H1 (cell line): ENCODE measurements at regions not wholly inside any gene's neighbourhood (a gene's known extent, or its start where the extent isn't known, plus 50 kb on each side); places are given as distances from the start of the nearest gene placed in this dataset.

Experiments used
- RXRA ChIP-seq: IDR thresholded peaks from 2 replicates; pipeline ENCODE4 v1.6.1; 2011; ENCODE audit warnings: low read depth, mild to moderate bottlenecking, low read length, moderate library complexity; ENCODE audit not compliant: insufficient read depth
- TF ChIP-seq, protein P1 (sequence below): fragments of 300-600 bp; sonication (generic); IDR thresholded peaks from 2 replicates; pipeline ENCODE4 v1.7.1; 2012; ENCODE audit warnings: low read length, moderate library complexity, mild to moderate bottlenecking, inconsistent platforms; ENCODE audit not compliant: insufficient replicate concordance

DNA sequence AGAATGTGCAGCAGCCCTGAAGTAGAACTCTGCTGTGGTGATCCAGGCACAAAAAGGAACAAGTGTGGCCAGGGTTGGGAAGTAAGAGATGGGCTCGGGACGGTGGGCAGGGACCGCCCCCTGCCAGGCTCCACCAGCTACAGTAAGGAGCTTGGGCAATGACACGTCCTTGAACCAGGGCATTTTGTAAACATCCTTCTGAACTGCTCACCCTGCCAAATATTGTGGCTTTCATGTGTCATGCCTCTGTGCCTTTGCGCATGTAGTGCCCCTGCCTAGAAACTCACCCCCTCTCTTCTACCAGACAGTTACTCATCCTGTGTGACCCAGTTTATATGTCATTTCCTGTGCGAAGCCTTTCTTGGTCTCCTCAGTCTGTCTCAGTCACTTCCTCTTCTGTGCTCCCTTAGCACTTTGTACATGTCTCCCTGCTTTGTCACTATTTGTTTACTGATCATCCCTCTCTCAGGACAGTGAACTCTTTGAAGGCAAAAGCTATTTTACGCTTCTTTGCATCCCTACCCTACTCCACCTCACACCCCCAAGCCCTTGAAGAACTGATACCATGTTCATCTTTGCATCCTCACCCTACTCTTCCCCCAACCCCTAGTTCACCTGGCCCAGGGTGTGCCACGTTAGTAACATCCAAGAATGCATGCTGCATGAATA is 108.9 kb upstream of the PLEKHG7 start (continued):
- TF ChIP-seq, protein P1, sequence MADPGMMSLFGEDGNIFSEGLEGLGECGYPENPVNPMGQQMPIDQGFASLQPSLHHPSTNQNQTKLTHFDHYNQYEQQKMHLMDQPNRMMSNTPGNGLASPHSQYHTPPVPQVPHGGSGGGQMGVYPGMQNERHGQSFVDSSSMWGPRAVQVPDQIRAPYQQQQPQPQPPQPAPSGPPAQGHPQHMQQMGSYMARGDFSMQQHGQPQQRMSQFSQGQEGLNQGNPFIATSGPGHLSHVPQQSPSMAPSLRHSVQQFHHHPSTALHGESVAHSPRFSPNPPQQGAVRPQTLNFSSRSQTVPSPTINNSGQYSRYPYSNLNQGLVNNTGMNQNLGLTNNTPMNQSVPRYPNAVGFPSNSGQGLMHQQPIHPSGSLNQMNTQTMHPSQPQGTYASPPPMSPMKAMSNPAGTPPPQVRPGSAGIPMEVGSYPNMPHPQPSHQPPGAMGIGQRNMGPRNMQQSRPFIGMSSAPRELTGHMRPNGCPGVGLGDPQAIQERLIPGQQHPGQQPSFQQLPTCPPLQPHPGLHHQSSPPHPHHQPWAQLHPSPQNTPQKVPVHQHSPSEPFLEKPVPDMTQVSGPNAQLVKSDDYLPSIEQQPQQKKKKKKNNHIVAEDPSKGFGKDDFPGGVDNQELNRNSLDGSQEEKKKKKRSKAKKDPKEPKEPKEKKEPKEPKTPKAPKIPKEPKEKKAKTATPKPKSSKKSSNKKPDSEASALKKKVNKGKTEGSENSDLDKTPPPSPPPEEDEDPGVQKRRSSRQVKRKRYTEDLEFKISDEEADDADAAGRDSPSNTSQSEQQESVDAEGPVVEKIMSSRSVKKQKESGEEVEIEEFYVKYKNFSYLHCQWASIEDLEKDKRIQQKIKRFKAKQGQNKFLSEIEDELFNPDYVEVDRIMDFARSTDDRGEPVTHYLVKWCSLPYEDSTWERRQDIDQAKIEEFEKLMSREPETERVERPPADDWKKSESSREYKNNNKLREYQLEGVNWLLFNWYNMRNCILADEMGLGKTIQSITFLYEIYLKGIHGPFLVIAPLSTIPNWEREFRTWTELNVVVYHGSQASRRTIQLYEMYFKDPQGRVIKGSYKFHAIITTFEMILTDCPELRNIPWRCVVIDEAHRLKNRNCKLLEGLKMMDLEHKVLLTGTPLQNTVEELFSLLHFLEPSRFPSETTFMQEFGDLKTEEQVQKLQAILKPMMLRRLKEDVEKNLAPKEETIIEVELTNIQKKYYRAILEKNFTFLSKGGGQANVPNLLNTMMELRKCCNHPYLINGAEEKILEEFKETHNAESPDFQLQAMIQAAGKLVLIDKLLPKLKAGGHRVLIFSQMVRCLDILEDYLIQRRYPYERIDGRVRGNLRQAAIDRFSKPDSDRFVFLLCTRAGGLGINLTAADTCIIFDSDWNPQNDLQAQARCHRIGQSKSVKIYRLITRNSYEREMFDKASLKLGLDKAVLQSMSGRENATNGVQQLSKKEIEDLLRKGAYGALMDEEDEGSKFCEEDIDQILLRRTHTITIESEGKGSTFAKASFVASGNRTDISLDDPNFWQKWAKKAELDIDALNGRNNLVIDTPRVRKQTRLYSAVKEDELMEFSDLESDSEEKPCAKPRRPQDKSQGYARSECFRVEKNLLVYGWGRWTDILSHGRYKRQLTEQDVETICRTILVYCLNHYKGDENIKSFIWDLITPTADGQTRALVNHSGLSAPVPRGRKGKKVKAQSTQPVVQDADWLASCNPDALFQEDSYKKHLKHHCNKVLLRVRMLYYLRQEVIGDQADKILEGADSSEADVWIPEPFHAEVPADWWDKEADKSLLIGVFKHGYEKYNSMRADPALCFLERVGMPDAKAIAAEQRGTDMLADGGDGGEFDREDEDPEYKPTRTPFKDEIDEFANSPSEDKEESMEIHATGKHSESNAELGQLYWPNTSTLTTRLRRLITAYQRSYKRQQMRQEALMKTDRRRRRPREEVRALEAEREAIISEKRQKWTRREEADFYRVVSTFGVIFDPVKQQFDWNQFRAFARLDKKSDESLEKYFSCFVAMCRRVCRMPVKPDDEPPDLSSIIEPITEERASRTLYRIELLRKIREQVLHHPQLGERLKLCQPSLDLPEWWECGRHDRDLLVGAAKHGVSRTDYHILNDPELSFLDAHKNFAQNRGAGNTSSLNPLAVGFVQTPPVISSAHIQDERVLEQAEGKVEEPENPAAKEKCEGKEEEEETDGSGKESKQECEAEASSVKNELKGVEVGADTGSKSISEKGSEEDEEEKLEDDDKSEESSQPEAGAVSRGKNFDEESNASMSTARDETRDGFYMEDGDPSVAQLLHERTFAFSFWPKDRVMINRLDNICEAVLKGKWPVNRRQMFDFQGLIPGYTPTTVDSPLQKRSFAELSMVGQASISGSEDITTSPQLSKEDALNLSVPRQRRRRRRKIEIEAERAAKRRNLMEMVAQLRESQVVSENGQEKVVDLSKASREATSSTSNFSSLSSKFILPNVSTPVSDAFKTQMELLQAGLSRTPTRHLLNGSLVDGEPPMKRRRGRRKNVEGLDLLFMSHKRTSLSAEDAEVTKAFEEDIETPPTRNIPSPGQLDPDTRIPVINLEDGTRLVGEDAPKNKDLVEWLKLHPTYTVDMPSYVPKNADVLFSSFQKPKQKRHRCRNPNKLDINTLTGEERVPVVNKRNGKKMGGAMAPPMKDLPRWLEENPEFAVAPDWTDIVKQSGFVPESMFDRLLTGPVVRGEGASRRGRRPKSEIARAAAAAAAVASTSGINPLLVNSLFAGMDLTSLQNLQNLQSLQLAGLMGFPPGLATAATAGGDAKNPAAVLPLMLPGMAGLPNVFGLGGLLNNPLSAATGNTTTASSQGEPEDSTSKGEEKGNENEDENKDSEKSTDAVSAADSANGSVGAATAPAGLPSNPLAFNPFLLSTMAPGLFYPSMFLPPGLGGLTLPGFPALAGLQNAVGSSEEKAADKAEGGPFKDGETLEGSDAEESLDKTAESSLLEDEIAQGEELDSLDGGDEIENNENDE = no peak
- no peak for TF ChIP-seq RXRA
